ENCODE measurements at regions not wholly inside any gene's neighbourhood (a gene's known extent, or its start where the extent isn't known, plus 50 kb on each side); places are given as distances from the start of the nearest gene placed in this dataset.

DNA sequence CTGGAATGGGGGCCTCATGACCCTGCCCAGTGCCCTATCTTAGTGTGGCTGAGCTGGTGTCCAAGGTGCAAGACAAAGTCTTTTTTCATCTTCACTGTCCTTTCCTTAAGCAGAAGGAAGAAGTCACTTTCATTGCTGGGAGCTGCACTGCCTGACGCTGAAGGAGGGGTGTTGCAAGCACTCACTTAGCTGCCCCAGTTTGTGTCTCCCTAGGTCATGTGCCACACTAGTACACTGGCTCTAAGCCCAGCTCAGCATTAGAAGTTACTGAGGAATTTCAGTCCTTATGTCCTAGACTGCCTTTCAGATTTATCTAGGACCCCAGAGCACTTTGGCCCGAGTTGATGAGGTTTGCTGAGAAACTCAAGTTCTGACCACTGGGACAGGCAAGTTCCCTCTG lies 952.0 kb upstream of the USP15 start:
- DNase-seq (ENCODE audit: extremely low spot score, unreplicated experiment): no peak
- Mint-ChIP-seq H3K36me3 (no peaks in the 10 kb centered on the region), H3K27ac (no peak overlapping the region), H3K4me3 (no peak overlapping the region), H3K9me3 (no peaks in the 10 kb centered on the region), H3K4me1 (ENCODE audit: unreplicated experiment) (no peaks in the 10 kb centered on the region), H3K27me3 (no peaks in the 10 kb centered on the region)
- TF ChIP-seq CTCF (conservative IDR thresholded peaks at IDR 0.05): no peak

DNA sequence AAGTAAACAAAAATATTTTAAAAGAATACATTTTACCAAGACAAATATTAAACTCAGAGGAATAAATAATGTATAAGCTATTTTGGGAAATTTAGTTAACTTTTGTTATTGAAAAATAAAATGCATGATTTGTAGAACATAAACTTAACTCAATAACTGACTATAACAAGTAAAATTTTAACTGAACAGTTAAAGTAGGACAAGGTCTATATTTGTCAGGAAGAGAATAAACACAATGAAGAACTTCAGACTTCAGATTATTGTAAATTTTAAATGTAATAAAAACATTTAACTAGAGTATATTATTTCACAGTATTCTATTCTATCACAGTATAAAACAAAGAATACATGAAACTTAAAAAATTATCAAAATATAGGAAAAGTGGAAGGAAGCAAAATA lies 948.8 kb upstream of the USP15 start:
- no peaks in the 10 kb centered on the region for H3K27me3 Mint-ChIP-seq

GRCh38 chr12:61348871-61349270 lies 911.3 kb upstream of the USP15 start:
- H3K9me3 Mint-ChIP-seq: no peaks in the 10 kb centered on the region
- no peaks in the 10 kb centered on the region for H3K4me1 Mint-ChIP-seq (ENCODE audit: unreplicated experiment)
- no peak overlapping the region for H3K27ac Mint-ChIP-seq
- DNase-seq (ENCODE audit: extremely low spot score, unreplicated experiment): no peak
- no peaks in the 10 kb centered on the region for H3K27me3 Mint-ChIP-seq
- H3K4me3 Mint-ChIP-seq: no peak overlapping the region
- no peaks in the 10 kb centered on the region for H3K36me3 Mint-ChIP-seq
- TF ChIP-seq CTCF (conservative IDR thresholded peaks at IDR 0.05): no peak

More for the DNA sequence above, 948.8 kb upstream of the USP15 start:
- Mint-ChIP-seq H3K4me1 (ENCODE audit: unreplicated experiment) (no peaks in the 10 kb centered on the region), H3K9me3 (no peaks in the 10 kb centered on the region), H3K4me3 (no peak overlapping the region), H3K36me3 (no peaks in the 10 kb centered on the region), H3K27ac (no peak overlapping the region)
- DNase-seq (ENCODE audit: extremely low spot score, unreplicated experiment): no peak
- no peak for TF ChIP-seq CTCF (conservative IDR thresholded peaks at IDR 0.05)

DNA sequence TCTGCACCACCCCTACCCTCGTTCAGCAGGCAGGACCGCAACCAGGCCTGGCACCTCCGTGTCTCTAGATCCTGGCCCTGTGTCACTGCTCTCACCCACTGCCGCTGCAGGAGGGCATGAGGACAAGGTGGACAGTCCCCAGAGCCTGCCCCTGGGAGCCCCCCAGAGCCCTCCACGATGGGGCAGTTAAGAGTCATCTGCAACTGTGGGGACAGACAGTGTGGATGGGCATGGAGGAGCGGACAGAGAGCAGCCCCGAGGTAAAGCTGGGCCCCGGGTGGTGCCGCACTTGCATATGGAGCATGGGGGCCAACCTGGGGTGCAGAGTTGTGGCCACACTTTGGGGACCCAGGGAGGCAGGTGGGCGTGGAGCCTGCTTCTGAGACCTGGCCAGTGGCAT lies 905.1 kb upstream of the USP15 start:
- H3K9me3 Mint-ChIP-seq: no peaks in the 10 kb centered on the region

DNA sequence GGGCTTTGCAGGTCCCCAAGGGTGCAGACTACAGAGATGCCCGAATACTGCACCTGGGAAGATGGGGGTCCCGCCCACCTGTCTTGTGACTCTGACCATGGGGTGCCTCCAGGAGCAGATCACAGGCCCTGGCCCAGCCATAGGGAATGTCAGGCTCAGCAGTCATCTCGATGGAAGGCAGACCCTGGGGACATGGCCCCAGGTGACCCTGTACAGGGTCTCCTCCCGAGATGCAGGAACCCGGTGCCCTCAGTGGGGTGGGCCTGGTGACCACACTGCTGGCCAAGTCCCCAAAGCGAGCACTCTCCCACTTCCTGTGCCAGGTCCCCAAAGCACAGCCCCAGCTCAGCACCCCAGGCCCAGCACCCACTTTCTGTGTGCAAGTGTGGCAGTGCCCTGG lies 903.7 kb upstream of the USP15 start:
- no peak overlapping the region for H3K4me3 Mint-ChIP-seq
- H3K9me3 Mint-ChIP-seq: no peaks in the 10 kb centered on the region
- H3K27ac Mint-ChIP-seq: no peak overlapping the region
- H3K36me3 Mint-ChIP-seq: no peaks in the 10 kb centered on the region
- no peaks in the 10 kb centered on the region for H3K27me3 Mint-ChIP-seq
- DNase-seq (ENCODE audit: extremely low spot score, unreplicated experiment): no peak
- no peak for TF ChIP-seq CTCF (conservative IDR thresholded peaks at IDR 0.05)
- no peaks in the 10 kb centered on the region for H3K4me1 Mint-ChIP-seq (ENCODE audit: unreplicated experiment)

More for the DNA sequence above, 905.1 kb upstream of the USP15 start:
- Mint-ChIP-seq H3K36me3 (no peaks in the 10 kb centered on the region), H3K27me3 (no peaks in the 10 kb centered on the region), H3K4me1 (ENCODE audit: unreplicated experiment) (no peaks in the 10 kb centered on the region), H3K27ac (no peak overlapping the region), H3K4me3 (no peak overlapping the region)
- no peak for TF ChIP-seq CTCF (conservative IDR thresholded peaks at IDR 0.05)
- no peak for DNase-seq (ENCODE audit: extremely low spot score, unreplicated experiment)

DNA sequence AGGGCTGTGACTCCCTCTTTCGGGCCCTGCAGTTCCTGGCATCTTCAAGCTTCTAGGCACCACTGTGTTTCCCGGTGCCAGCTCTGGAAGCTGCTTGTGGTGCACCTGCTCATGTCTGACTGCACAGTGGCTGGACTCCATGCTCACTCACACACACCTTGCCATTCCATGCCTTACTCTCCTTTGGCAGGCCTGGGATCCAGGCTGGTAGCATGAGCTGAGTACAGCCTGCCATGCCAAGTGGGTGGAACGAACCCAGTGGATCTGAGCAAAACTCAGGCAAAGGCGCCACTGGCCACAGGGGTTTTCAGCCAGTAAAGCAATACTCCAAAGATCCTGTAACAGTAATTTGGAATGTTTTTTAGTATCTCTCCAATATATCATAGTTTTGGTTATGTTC lies 902.7 kb upstream of the USP15 start:
- Mint-ChIP-seq H3K4me1 (ENCODE audit: unreplicated experiment) (no peaks in the 10 kb centered on the region), H3K36me3 (no peaks in the 10 kb centered on the region), H3K27me3 (no peaks in the 10 kb centered on the region)

More for the DNA sequence above, 902.7 kb upstream of the USP15 start:
- no peak overlapping the region for H3K4me3 Mint-ChIP-seq
- H3K9me3 Mint-ChIP-seq: no peaks in the 10 kb centered on the region
- no peak for TF ChIP-seq CTCF (conservative IDR thresholded peaks at IDR 0.05)
- no peak overlapping the region for H3K27ac Mint-ChIP-seq
- no peak for DNase-seq (ENCODE audit: extremely low spot score, unreplicated experiment)
